ENCODE measurements at regions not wholly inside any gene's neighbourhood (a gene's known extent, or its start where the extent isn't known, plus 50 kb on each side); places are given as distances from the start of the nearest gene placed in this dataset.

DNA sequence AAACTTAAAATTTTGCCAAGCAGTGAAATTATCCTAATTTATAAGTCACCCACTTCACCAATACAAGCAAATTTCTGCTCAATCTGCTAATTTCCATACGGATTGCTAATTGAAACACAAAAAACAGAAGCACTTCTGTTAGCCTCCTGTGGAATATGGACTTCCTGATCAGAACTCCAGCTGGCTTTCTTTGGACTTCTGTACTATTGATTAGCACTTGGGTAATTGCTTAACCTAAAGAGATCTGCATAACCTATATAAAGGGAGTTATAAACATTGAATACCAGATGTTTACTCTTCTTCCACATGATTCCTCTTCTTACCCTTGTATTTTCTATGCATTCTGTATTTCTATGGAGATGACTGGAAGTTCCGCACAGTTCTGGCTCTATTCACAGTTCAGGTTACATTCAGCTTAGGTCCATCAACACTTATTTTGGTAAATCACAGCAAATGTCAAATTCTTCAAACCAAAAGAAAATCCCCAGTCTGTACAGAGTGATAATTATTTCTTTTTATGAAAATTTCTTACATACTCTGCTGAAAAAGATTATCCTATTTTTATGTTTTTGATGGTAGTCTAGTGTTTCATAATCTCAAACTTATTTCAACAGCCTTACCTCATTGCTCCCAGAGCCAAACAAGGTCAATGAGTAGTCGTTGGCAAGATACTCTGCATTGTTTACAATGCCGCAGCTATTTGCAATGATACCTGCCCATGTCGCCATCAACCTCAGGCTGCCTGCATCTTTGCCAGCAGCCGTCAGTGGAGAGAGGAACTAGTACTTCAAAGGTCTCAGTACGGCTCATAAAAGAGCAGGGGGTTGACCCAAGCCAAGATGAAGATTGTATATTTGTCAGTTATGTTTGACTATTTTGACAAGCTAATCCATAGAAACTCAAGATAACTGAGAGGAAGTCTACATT, 225.6 kb downstream of the AHR start:
- no peak overlapping the region for H3K4me3 ChIP-seq (ENCODE audit: low read depth, low read length)
- TF ChIP-seq, protein P1, sequence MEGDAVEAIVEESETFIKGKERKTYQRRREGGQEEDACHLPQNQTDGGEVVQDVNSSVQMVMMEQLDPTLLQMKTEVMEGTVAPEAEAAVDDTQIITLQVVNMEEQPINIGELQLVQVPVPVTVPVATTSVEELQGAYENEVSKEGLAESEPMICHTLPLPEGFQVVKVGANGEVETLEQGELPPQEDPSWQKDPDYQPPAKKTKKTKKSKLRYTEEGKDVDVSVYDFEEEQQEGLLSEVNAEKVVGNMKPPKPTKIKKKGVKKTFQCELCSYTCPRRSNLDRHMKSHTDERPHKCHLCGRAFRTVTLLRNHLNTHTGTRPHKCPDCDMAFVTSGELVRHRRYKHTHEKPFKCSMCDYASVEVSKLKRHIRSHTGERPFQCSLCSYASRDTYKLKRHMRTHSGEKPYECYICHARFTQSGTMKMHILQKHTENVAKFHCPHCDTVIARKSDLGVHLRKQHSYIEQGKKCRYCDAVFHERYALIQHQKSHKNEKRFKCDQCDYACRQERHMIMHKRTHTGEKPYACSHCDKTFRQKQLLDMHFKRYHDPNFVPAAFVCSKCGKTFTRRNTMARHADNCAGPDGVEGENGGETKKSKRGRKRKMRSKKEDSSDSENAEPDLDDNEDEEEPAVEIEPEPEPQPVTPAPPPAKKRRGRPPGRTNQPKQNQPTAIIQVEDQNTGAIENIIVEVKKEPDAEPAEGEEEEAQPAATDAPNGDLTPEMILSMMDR (IDR thresholded peaks at IDR 0.05; ENCODE audit: low read depth, low read length, missing control alignments), result no peak
- DNase-seq (ENCODE audit: low read depth), result no peak

DNA sequence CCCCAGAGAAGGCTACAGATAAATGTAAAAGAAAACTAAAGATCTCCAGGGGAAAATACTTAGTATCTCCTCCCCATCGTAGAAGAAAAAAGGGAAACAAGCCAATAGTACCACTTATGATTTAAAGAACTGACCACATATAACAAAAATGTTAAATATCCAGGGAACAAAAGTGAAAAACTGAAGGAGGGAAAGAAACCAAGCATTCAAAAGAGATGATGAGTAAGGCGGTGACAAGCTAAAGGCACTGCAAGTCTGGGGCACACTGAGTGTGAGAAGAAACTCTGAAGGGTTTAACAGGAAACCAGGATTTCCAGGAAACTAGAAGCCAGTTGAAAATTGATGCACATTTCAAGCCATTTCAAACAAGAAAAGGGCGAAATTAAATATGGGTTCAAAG, 226.3 kb downstream of the AHR start:
- DNase-seq (ENCODE audit: low read depth), result no peak
- TF ChIP-seq, protein P1 (IDR thresholded peaks at IDR 0.05; ENCODE audit: low read depth, low read length, missing control alignments), result no peak
- H3K4me3 ChIP-seq (ENCODE audit: low read depth, low read length), result no peak overlapping the region

DNA sequence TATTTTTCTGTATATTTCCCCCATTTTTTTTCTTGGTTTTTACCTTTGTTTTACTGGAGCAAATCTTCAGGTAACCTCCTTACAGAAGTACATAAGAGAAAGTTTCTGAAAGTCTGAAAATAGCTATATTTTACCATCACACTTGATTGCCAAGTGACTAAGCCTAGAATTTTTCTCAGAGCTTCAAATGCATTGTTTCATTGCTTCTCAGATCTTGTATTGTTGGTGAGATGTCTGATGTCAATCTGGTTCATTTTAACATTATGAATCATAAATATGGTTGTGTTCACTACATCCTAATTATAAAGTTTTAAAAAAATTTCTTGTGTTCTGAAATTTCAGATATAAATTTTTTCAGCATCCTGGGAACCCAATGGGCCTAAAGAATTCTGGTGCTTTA, 228.2 kb downstream of the AHR start:
- TF ChIP-seq, protein P1 (IDR thresholded peaks at IDR 0.05; ENCODE audit: low read depth, low read length, missing control alignments), result no peak
- no peak for DNase-seq (ENCODE audit: low read depth)
- no peak overlapping the region for H3K4me3 ChIP-seq (ENCODE audit: low read depth, low read length)

DNA sequence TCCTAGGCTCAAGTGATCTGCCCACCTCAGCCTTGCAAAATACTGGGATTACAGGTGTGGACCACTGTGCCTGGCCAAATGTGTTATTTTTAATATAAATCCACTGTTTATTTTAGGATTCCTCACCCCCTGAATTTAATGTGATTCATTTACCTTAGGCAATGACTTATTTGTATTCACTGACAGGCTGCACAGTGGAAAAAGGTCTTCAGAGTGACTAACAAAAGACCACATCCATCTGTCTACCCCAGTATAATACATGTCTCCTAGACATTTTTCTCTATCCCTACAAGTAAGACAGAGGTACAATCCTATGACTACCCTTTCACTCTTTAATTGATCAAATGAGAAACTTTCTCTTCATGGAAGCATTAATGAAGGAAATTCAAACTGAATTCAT, 230.2 kb downstream of the AHR start:
- TF ChIP-seq, protein P1 (IDR thresholded peaks at IDR 0.05; ENCODE audit: low read depth, low read length, missing control alignments), result no peak
- DNase-seq (ENCODE audit: low read depth), result no peak

DNA sequence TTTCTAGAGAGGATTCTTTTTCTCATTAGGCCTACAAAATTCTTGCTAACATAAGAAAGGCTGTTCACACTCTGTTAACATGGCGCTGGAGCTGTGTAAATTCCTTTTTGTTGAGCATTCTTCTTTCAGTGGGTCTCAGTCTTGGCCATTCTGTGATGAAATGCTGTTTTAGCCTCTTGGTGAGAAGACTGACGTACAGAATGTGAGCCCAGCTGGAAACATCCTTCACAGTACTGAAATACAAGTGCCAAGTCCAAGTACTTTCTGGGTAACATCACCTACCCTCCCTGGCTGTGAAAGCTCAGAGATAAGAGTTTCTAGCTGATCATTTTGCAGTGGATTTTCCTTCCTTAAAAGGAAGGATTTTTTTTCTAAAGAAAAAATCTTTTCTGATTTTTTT, 231.8 kb downstream of the AHR start:
- H3K4me3 ChIP-seq (ENCODE audit: low read depth, low read length), result no peak overlapping the region
- no peak for DNase-seq (ENCODE audit: low read depth)
- TF ChIP-seq, protein P1 (IDR thresholded peaks at IDR 0.05; ENCODE audit: low read depth, low read length, missing control alignments), result no peak

More for the DNA sequence above, 230.2 kb downstream of the AHR start:
- H3K4me3 ChIP-seq (ENCODE audit: low read depth, low read length), result no peak overlapping the region

DNA sequence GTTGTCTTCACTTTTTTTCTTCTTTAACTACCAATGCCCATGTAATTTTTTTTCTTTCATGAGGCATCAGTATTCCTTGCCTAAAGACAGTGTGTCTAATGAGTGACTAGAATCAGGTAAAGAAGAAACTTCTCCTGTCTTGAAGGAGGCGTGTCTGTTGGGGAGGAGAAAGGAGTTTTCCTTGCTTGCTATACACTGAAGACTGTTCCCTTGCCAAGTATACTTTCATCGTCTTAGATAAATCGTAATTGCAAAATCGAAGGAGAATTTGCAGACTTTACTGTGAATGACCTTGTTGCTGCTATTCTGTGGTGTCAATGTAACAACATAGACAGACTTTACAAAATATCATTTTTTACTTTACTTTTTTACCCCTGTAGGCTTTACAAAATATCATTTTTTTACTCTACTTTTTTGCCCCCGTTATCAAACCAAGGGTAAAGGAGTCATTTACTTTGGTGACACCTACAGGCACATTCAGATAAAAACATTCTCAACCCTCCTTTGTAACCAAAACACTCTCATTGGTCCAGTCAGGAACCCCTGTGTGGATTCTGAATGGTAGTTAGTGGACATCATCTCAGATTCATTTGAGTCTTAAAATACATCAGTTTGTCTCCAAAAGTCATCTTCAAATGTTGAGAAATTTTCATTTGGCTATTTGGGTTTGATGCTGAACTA, 232.4 kb downstream of the AHR start:
- TF ChIP-seq, protein P1 (IDR thresholded peaks at IDR 0.05; ENCODE audit: low read depth, low read length, missing control alignments), result peak; percentile 38
- no peak for DNase-seq (ENCODE audit: low read depth)
- no peak overlapping the region for H3K4me3 ChIP-seq (ENCODE audit: low read depth, low read length)
